IPS-NIHi7 (cell line): ENCODE measurements at regions not wholly inside any gene's neighbourhood (a gene's known extent, or its start where the extent isn't known, plus 50 kb on each side); places are given as distances from the start of the nearest gene placed in this dataset.
A peak's percentile ranks its signal among the peaks of the same experiment; 100 is the strongest.

Experiments
- DNase-seq: peaks from one replicate; pipeline ENCODE4 v3.0.0; 2012; ENCODE audit warnings: mixed read lengths; ENCODE audit errors: extremely low spot score

- peak; percentile 99 for DNase-seq
Observed at GRCh38 chr5:2038321-2039179, 155.8 kb upstream of the IRX4 start.

- no peak for DNase-seq
Observed at GRCh38 chr5:2036885-2037284, 154.2 kb upstream of the IRX4 start.

DNA sequence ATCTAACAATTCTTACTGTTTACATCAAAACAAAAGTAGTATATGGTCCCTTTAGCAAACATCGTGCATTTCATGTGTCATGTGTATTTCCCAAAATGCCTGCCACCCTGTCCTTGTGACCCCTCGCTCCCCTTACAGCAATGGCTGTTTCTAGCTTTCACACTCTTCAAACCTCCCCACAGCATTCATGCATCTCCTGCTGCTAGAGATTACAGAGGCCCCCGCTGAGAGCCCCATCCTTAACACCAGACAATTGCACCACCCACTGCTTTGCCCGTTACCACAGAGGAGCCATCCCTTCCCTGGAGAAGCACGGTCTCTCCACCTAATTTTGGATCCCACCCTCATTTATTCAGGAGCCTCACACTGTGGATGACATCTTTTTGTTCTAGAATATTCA is 149.7 kb upstream of the IRX4 start:
- DNase-seq = no peak

DNA sequence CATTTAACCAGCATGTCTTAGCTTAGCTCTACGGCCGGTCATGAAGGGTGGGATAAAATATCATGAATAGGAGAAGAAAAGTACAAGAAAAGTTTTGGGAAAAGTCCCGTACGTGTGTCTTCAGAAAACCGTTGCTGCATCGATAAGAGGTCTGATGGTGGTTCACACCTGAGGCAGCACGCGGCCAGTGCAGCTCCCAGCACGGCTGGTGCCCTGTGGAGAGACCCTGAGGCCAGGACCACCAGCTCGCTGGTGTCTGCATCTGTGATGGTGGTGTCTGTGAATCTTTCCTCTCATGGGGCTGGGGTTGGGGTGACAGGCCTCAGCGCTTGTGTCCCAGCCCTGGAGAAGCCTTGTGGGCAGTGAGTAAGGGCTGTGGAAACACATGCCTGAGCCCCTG is 148.9 kb upstream of the IRX4 start:
- no peak for DNase-seq

DNA sequence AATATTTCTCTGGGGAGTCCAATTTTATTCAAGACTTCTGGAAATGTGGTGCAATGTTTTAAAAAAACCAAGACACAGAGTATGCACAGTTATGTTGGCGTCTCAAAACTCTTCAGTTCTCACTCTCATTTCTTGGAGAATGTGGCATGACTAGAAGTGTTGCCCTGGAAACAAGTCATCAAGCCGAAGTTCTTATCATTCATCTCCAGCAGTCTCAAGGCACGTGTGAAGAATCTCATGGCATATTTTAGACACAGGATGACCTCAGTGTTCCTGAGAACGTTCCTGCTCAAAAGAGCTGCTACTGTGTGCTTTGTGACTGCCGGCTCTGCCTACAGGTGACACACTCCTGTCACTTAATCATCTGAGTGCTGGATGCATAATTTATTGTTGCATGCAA is 147.4 kb upstream of the IRX4 start:
- DNase-seq = no peak

DNA sequence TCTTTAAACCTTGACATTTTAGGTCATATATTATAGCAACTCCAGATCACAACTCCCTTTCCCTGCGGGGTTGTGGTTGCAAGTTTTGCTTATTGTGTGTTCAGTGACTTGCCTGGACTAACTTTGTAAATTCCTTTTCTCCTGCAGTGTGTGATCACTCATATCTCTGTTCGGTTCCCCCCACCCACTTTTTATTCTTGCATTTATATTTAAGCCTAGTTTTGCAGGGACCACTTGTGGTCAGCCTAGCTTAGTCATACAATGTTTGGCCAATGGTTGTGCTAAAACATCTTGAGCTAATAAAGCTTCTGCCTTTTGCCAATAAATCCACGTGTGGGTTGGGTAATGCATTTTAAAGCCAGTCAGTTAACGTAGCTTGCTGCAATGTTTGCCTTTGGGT is 146.5 kb upstream of the IRX4 start:
- DNase-seq = no peak

DNA sequence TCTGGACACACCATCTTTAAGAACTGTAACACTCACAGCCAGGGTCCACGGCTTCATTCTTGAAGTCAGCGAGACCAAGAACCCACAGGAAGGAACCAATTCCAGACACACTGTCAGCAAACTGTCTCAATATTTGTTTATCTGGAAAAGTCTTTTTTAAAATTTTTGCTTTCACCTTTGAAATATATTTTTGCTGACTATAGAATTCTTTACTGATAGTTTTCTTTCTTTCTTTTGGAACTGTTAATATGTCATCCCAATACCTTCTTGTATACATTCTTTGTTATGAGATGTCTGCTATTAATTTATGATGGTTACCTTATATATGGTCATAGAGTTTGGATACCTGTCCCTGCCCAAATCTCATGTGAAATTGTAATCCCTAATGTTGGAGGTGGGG is 145.1 kb upstream of the IRX4 start:
- DNase-seq = no peak

DNA sequence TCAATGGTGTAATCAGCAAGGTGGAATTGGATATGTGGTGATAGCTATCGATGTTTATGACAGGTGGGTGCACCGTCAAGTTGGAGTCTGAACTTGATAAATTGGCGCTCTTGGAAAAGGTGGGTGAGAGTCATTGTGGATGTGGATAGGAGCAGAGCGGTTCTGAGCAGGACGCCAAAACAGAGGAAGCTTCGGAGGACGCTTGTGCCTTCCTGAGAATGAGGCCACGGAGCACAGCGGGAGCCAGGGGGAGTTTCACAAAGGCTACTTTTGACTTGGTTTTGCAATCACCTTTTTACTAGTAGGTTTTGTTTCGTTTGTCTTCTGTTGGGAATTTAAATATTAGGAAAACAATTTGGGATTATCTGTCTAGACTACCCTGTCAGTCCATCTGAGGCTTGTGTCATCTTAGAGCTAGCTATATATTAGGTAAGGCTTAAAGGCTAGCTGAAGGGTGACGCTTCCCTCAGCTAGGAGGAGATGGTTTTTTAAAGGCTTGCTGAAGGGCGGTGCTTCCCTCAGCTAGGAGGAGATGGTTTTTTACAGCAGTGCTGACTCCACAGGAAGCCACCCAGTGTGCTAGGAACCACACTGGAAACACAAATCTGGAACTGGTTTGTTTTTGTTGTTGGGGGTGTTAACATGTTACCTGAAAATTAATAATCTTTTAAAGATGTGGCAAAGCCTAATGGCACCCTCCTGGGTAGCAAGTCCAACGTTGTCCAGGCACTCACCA is 142.4 kb upstream of the IRX4 start:
- no peak for DNase-seq

DNA sequence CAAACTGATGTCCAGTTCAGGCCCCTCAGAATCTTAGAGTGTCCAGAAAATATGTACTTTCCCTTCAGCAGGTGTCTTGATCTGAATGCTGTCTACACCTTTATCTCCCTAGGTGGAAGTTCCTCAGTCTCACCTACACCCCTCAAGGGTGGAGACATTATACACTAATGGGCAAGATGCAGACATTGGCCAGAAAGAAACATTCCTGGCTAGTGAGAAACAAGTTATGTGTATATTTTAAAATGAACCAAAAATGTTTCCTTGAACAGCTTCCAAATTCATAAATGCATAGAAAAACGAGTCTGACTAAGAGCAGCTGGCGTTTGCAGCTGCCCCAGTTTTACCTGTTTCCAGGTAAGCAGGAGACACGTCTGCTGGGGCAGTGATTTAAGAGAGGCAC is 140.5 kb upstream of the IRX4 start:
- no peak for DNase-seq

DNA sequence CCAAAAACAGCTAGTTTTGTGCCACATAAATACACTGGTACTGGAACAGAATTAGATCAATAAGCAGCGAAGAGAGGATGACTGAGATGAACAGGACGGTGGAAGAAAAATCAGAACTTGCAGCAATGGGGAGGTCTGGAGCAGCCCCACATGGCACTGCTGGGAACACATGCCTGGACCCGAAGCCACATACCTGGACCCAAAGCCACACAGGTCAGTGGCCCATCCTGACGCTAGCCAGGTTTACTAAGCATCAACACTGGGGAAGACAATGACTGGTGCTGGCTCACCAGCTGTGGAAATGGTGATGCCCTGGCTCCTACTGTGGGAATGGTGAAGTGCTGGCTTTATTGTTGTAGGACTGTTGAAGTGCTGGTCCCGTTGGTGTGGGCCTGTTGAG is 139.7 kb upstream of the IRX4 start:
- no peak for DNase-seq

DNA sequence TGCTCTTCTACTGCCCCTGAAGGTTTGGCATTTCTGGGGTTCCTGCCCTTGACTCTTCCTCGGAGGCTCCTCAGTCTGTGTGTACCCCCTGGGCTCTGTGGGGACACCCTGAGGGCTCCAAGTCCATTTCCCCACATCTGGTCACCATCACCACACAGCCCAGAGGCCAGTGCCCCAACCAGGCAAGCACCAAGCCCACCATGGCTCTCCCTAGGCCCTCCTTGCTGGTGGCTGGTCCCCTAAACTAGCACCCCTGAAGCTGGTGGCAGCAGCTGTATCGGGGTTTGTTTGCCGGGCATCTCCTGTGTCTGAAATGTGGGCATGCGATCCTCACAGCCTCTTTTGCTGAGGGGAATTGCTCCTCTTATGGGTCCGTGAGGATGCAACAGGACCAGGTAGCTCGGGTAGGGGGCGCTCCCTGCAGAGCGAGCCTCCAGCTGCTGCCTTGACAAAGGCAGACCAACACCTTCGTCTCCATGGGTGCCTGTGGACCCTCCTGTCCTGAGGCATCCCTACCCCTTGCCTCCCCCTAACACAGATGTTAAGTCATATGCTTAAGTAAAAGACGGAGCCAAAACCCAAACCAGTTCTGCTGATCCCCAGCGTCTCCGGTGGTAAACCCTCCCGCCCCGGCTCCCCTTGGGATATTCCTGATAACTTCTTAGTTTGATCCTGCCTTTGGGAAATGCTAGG is 138.9 kb upstream of the IRX4 start:
- DNase-seq = no peak

DNA sequence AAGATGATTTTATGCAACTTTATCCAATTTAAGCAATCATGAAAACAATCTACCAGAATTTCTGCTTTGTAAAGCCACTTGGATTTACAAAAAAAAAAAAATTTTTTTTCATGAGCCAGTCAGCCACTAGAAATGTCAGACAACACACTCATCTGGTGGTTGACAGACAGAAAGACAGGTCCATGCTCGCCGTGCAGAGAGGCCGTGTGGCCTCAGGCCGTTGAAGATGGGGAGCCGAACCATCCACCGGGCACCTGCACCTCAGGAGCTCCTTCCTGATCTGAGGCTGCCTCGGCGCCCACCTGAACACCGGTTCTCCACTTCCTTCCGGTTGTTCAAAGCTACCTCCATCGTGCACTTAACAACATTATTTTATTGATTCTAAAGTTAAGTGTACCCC is 138.0 kb upstream of the IRX4 start:
- no peak for DNase-seq

DNA sequence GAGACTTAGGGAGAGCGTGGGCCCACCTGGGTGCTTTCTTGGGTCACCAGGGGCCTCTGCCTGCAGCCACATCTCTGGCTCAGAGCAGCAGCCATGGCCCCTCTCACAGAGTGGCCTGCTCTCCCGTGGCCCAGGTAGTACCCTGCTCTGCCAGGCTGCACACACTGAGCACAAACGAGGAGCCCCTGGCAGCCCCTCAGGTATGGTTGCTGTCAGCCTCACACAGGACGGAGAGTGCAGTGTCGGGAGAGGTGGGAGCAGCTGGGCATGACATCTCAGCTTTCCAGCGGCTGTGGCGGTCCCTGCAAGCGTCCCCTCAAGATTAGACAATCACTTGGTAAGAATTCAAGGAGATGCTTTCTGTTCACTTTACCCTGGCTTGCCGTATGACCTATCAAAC is 137.0 kb upstream of the IRX4 start:
- DNase-seq = no peak

DNA sequence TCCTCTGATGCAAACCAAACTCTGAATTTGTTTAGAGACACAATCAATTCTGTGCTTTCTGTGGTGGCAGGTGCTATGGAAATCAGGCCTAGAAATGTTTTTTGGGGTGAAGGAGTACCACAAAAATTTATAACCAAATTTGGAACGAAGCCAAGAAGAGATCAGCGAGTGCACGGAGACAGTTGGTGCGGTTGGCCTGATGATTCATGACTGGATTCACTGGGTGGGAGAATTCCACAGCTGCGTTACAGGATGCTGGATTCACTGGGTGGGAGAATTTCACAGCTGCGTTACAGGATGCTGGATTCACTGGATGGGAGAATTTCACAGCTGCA is 135.6 kb upstream of the IRX4 start:
- no peak for DNase-seq

DNA sequence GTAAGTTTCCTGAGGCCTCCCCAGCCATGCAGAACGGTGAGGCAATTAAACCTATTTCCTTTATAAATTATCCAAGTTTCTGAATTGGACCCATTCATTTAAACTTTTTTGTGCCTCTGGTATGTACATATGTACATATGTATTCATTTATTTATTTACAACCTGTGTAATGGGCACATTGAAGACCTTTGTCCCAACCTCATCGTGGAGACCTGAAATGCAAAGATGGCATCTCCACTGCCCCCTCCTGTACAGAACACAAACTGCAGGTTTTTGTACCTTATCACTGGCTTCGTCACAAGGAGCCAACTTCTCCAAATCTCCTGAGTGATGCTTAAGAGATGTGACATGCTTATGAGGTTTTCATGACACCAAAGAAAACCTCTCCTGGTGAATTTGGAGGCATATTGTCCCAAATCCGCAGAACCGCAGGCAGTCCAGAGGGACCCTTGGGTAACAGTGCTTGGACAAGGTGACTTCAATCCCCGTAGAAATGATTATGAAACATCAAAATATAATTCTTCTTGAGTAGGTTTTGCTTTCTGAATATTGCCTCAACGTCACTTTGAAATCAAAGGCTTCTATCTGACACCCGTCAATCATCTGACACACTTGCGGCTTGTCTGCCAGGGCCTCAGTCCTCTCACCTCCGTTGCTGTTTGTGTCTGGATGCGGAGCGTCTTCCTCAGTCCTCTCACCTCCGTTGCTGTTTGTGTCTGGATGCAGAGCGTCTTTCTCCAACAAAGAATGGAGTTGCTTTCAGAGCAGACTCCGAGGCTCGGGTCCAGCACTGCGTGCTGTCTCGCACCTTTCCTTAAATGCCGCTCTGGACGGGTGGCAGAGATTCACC is 135.0 kb upstream of the IRX4 start:
- peak; percentile 54 for DNase-seq

- DNase-seq = no peak
Observed at GRCh38 chr5:2015961-2016360, 133.2 kb upstream of the IRX4 start.

DNA sequence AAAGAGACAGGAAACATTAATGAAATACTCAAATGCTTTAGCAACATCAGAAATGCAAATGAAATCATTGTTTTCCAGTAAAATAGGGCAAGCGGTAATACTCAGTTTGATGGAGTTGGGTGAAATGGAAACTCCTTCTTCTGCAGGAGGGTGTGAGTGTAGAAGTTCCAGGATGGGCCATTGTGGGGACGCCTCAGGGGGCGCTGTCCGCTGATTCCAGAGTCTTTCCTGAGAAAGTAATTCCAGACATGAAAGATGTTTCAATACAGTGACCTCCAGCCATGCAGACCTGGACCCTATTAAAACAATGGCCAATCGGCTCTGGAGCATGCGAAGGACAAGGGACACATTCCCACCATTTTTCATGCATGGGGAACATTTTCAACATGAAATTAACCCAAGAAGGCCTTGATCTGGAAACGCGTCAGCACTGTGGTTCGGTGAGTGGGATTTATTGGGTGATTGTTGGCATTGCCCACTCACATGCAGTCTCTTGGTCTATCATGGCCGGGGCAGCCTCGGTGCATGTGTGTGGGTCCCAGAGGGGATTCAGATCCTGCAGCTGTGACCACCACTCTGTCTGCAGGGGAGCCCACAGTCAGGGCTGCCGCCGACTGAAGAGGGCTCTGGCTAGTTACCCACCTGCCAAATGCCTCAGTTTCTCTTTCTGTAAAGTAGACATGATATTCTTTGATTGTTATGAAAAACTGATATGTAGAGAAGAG is 132.6 kb upstream of the IRX4 start:
- no peak for DNase-seq

- no peak for DNase-seq
Observed at GRCh38 chr5:2014058-2014610, 131.4 kb upstream of the IRX4 start.

GRCh38 chr5:2013301-2014057 is 130.8 kb upstream of the IRX4 start:
- DNase-seq = no peak

DNA sequence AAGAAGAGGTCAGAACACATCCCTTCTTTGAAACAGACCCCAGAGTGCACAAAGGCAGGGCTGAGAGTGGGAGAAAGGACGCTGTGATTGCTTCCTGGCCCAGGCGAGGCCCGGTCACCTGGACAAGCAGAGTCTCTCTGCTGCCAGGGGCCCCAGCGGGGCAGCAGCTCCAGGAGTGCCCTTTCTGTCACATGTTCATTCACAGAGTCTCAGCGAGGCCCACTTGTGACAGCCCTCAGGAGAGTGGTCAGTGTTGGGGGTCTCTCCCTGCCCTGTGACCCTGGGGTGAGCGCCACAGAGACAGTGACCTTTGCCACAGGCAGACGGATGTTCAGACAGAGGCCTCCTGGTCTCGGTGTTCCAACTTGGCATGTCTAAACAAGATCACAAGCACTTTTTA is 130.2 kb upstream of the IRX4 start:
- no peak for DNase-seq
